HG03066 (cell line): ENCODE measurements at regions not wholly inside any gene's neighbourhood (a gene's known extent, or its start where the extent isn't known, plus 50 kb on each side); places are given as distances from the start of the nearest gene placed in this dataset.

Experiments
- ATAC-seq: cut with Tn5 transposase; IDR thresholded peaks from one replicate; pipeline ENCODE4 v1.9.1; 2021; ENCODE audit warnings: low read depth; ENCODE audit not compliant: unreplicated experiment

DNA sequence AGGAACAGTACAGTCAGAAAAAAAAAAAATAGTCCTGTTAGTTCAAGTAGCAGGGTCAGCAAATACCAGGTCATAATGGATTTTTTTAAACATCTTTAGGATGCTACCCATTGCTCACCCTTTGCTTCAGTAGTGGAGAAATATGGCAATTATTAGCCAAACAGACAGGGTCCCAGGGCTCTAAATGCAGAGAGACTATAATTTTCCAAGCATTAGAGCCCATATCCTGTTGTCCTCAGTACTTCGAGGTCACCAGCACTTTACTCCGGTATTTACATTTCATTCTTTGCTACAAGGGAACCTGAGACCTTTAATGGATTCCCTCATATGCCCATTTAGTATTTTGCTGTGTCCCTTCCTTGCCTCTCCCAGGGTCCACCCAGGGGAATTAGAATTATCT lies 1562.9 kb upstream of the TENM3 start:
- ATAC-seq = no peak

GRCh38 chr4:180682776-180683175 lies 1560.4 kb upstream of the TENM3 start:
- ATAC-seq = no peak

- no peak for ATAC-seq
Measured at GRCh38 chr4:180683186-180683585, 1560.0 kb upstream of the TENM3 start.

- no peak for ATAC-seq
Measured at GRCh38 chr4:180688480-180688879, 1554.7 kb upstream of the TENM3 start.

GRCh38 chr4:180694875-180695274 lies 1548.3 kb upstream of the TENM3 start:
- ATAC-seq = no peak

- ATAC-seq = no peak
Measured at GRCh38 chr4:180695851-180696250, 1547.4 kb upstream of the TENM3 start.

DNA sequence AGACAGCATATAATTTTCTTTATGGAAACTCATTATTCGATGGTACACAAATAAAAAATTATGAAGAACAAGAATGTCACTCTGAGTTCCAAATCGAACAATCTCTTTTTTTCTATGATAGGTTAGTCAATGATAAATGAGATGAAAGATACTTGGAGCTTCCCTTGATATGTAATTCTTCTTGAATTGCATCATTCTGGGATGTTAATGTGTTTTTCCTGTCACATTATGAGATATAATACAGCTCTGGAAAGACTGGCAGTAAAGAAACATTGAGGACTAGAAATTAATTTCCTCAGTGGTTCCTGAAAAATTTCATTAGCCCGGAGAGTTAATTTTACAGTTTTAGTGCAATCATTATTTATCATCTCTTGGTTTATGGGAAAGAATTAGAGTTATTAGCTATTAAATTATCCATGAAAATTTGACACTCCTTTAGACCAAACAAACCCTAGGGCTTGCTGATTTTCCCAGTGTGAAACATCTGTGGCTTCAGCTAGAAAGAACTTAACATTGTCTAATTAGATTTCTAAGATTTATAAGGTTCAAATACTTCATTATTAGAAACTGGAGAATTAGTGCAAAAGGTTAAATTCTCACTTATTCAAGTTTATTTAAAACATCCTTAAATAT lies 1546.6 kb upstream of the TENM3 start:
- no peak for ATAC-seq

GRCh38 chr4:180698550-180699195 lies 1544.5 kb upstream of the TENM3 start:
- no peak for ATAC-seq

- ATAC-seq = no peak
Measured at GRCh38 chr4:180706766-180707165, 1536.4 kb upstream of the TENM3 start.

DNA sequence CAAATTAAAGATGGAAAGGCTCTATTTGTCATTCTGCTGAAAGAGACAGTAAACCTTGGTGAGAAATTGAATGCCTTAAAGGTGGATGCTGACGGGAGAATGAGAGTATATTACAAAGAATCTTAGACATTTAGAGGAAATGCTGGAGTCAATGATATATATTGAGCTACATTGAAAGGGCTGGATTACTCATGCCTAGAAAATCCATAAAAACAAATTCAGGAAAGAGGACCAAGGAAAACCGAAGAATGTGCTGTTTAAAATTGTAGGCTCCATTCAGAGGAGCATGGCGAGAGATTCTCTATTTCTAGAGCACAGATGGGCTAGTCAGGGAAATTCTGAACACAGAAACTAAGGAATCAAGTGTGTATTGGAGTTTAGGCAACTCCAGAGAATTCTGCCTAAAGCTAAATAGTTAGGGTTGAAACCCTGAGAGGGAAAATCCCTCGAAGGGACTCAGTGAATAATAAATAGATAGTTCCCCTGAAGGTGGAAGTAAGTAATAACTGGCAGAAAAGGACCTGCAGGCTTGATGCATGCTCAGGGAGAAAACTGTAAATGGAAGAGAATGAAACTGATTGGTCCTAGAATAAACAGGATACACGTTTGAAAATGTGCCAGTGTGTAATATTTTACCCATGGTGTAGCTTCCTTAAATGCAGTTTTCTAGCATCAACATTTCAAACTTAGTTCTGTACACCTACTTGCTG lies 1532.4 kb upstream of the TENM3 start:
- no peak for ATAC-seq

- ATAC-seq = no peak
Measured at GRCh38 chr4:180717451-180718033, 1525.7 kb upstream of the TENM3 start.

GRCh38 chr4:180721356-180721755 lies 1521.8 kb upstream of the TENM3 start:
- ATAC-seq = no peak

DNA sequence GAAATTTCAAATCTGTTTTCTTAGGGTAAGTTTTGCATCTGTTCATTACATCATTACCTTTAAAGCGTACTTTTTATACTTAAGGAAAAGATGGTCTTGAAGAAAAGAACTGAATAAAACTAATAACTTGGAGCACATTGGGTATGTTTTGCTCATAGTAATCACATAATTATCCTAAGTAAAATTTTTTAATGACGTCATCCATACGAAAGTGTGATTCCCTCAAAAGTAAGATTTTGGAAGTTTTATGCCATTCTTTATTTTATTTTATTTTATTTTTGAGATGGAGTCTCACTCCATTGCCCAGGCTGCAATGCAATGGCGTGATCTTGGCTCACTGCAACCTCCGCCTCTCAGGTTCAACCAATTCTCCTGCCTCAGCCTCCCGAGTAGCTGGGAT lies 1516.6 kb upstream of the TENM3 start:
- no peak for ATAC-seq

DNA sequence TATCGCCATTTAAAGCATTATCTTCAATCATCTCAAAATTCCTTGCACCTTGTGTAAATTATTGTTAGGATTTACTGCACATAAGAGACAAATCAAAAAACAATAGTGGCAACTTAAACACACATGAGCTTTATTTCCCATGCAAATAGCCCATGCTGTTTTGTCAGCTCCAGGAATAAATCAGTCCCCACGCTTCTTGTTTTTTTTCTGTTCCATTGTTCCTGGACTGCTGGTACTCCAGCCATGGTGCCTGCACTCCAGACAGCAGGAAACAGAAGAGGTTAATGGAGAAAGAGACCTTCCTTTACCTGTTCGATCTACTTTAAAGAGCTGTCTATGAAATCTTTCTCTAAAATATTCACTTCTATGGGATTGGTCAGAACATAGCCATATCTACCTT lies 1515.7 kb upstream of the TENM3 start:
- no peak for ATAC-seq

DNA sequence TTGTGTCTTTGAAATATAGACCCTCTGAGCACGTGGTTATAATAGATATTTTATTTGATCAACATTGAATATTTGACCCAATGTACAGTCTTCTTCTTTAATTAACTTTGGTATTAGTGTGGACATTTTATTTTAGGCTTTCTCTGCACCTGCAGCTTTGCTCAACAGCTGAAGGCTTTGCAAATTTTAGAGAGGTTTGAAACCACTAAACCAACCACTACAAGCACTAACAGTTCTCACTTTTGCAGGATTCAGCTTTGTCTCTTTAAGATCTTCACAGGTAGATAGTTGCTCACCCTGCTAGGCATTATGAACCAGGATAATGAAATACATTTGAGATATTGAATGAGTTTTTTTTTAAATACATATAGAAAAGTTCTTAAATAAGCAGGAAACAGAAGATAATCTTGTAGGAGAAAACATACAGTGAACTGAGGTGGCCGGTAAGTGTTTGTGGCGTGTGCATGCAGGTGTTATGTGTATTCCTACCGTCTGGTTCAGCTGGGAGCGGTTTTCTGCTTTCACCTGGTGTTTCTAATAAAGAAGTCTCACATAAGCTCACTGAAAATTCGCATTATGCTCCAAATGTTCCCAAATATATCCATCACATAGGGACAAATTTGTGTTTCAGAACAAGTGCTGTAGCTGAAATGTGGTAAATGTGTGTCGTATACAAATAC lies 1508.3 kb upstream of the TENM3 start:
- ATAC-seq = no peak

- no peak for ATAC-seq
Measured at GRCh38 chr4:180741703-180742102, 1501.5 kb upstream of the TENM3 start.

DNA sequence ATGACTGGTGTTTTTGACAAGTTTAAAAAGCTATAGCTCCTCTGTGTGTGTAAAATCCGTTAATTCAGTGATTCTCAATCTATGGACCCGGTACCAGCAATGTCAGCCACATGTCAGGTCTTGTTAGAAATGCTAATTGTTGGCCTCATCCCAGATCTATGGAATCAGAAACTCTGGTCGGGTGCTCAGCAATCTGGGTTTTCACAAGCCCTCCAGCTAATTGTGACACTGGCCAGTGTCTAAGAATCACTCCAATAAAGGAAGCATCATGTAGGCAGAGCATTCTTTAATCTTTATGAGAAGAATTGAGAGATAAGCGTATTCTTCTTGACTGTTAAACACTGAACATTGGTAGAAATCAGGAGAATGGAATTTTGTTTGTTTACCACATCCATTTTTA lies 1498.2 kb upstream of the TENM3 start:
- no peak for ATAC-seq

DNA sequence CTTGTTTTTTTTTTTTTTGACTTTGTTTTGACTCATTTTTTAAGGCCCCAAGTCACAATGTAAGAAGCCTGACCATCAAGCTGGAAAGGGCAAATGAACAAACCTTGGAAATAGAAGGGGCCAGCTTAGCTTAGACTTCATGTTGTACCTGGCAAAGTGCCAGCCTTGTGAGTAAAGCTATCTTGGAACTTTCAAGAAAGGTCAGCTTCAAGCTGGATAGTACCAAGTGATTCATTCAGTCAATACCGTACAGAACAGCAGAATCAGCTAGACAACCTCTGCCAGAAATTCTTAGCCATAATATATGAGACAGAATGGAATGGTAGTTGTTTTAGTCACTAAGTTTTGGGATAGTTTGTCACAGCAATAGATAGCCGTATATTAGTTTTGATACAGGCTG lies 1492.2 kb upstream of the TENM3 start:
- ATAC-seq = no peak

GRCh38 chr4:180757927-180758326 lies 1485.3 kb upstream of the TENM3 start:
- no peak for ATAC-seq

DNA sequence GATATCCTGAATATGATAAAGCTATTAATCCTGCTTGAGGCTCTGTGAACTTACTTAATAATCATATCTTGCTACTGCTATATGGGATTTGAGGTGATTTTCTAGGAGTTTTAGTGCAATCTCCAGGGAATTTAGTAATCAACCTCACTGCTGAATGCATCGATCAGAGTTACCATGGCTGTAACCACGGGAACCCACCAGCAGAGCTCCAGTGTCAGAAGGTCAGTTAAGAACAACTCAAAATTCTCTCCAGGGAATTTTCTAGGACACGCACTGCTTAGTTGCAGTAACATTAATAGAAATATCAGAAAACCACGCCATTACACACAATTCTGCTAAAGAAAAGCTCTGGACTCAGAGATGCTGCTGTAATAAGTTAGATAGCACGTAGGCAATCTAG lies 1477.2 kb upstream of the TENM3 start:
- ATAC-seq = no peak
